ENCODE measurements at regions not wholly inside any gene's neighbourhood (a gene's known extent, or its start where the extent isn't known, plus 50 kb on each side); places are given as distances from the start of the nearest gene placed in this dataset.

DNA sequence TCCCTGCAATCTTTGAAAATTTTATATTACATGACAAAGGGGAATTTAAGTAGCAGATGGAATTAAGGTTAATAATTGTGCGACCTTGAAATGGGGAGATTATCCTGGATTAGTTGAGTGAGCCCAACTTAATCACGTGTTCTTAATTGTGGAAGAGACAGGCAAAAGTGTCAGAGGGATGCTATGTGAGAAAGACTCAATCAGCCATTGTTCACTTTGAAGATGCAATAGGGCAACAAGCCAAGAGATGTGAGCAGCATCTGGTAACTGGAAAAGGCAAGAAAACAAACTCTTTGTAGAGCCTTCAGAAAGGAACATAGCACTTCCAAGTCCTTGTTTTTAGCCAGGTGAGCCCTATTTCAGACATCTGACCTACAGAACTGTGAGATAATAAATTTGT, 247.7 kb downstream of the SLITRK1 start (continued):
- TF ChIP-seq, protein P1, sequence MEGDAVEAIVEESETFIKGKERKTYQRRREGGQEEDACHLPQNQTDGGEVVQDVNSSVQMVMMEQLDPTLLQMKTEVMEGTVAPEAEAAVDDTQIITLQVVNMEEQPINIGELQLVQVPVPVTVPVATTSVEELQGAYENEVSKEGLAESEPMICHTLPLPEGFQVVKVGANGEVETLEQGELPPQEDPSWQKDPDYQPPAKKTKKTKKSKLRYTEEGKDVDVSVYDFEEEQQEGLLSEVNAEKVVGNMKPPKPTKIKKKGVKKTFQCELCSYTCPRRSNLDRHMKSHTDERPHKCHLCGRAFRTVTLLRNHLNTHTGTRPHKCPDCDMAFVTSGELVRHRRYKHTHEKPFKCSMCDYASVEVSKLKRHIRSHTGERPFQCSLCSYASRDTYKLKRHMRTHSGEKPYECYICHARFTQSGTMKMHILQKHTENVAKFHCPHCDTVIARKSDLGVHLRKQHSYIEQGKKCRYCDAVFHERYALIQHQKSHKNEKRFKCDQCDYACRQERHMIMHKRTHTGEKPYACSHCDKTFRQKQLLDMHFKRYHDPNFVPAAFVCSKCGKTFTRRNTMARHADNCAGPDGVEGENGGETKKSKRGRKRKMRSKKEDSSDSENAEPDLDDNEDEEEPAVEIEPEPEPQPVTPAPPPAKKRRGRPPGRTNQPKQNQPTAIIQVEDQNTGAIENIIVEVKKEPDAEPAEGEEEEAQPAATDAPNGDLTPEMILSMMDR (conservative IDR thresholded peaks at IDR 0.05; ENCODE audit: low read depth in 2 of 2): no peak

GRCh38 chr13:83633746-83634145, 248.5 kb downstream of the SLITRK1 start:
- Mint-ChIP-seq H3K27me3 (ENCODE audit: insufficient read depth, low read depth, poor library complexity) (peaks cover 1% of the 10 kb centered on the region), H3K4me3 (no peak overlapping the region), H3K36me3 (ENCODE audit: low read depth) (peaks cover 3% of the 10 kb centered on the region; the same call in 1 of the 3 replicates), H3K27ac (no peak overlapping the region), H3K4me1 (peaks cover 11% of the 10 kb centered on the region; the same call in 2 of the 3 replicates), H3K9me3 (peaks cover 4% of the 10 kb centered on the region; the same call in 1 of the 3 replicates)
- no peaks in the 10 kb centered on the region for H3K36me3 ChIP-seq (ENCODE audit: insufficient read depth)
- H3K27me3 ChIP-seq (ENCODE audit: insufficient read depth): no peaks in the 10 kb centered on the region
- no peaks in the 10 kb centered on the region for H3K4me1 ChIP-seq (ENCODE audit: insufficient read depth)
- H3K27ac ChIP-seq (ENCODE audit: low read depth): no peak overlapping the region
- no peaks in the 10 kb centered on the region for H4K20me1 ChIP-seq (replicated peaks; ENCODE audit: insufficient read depth)
- no peak overlapping the region for H3K4me3 ChIP-seq
- no peak overlapping the region for H3K4me2 ChIP-seq
- H3K9me2 ChIP-seq (ENCODE audit: insufficient read depth): no peaks in the 10 kb centered on the region
- no peaks in the 10 kb centered on the region for H3K79me2 ChIP-seq (replicated peaks; ENCODE audit: insufficient read depth)
- no peak for DNase-seq (ENCODE audit: low spot score)
- TF ChIP-seq EZH2 (IDR thresholded peaks at IDR 0.05; ENCODE audit: low read depth, unreplicated experiment) (no peak), ZNF114 (CRISPR knock-in tag; IDR thresholded peaks at IDR 0.05) (no peak), EZH2phosphoT487 (IDR thresholded peaks at IDR 0.05; ENCODE audit: unreplicated experiment) (no peak), NANOG (IDR thresholded peaks at IDR 0.05; ENCODE audit: borderline replicate concordance) (no peak), ZNF331 (CRISPR knock-in tag; IDR thresholded peaks at IDR 0.05; ENCODE audit: low read depth) (no peak), JUNB (IDR thresholded peaks at IDR 0.05; ENCODE audit: unreplicated experiment) (no peak)
- TF ChIP-seq, protein P2, sequence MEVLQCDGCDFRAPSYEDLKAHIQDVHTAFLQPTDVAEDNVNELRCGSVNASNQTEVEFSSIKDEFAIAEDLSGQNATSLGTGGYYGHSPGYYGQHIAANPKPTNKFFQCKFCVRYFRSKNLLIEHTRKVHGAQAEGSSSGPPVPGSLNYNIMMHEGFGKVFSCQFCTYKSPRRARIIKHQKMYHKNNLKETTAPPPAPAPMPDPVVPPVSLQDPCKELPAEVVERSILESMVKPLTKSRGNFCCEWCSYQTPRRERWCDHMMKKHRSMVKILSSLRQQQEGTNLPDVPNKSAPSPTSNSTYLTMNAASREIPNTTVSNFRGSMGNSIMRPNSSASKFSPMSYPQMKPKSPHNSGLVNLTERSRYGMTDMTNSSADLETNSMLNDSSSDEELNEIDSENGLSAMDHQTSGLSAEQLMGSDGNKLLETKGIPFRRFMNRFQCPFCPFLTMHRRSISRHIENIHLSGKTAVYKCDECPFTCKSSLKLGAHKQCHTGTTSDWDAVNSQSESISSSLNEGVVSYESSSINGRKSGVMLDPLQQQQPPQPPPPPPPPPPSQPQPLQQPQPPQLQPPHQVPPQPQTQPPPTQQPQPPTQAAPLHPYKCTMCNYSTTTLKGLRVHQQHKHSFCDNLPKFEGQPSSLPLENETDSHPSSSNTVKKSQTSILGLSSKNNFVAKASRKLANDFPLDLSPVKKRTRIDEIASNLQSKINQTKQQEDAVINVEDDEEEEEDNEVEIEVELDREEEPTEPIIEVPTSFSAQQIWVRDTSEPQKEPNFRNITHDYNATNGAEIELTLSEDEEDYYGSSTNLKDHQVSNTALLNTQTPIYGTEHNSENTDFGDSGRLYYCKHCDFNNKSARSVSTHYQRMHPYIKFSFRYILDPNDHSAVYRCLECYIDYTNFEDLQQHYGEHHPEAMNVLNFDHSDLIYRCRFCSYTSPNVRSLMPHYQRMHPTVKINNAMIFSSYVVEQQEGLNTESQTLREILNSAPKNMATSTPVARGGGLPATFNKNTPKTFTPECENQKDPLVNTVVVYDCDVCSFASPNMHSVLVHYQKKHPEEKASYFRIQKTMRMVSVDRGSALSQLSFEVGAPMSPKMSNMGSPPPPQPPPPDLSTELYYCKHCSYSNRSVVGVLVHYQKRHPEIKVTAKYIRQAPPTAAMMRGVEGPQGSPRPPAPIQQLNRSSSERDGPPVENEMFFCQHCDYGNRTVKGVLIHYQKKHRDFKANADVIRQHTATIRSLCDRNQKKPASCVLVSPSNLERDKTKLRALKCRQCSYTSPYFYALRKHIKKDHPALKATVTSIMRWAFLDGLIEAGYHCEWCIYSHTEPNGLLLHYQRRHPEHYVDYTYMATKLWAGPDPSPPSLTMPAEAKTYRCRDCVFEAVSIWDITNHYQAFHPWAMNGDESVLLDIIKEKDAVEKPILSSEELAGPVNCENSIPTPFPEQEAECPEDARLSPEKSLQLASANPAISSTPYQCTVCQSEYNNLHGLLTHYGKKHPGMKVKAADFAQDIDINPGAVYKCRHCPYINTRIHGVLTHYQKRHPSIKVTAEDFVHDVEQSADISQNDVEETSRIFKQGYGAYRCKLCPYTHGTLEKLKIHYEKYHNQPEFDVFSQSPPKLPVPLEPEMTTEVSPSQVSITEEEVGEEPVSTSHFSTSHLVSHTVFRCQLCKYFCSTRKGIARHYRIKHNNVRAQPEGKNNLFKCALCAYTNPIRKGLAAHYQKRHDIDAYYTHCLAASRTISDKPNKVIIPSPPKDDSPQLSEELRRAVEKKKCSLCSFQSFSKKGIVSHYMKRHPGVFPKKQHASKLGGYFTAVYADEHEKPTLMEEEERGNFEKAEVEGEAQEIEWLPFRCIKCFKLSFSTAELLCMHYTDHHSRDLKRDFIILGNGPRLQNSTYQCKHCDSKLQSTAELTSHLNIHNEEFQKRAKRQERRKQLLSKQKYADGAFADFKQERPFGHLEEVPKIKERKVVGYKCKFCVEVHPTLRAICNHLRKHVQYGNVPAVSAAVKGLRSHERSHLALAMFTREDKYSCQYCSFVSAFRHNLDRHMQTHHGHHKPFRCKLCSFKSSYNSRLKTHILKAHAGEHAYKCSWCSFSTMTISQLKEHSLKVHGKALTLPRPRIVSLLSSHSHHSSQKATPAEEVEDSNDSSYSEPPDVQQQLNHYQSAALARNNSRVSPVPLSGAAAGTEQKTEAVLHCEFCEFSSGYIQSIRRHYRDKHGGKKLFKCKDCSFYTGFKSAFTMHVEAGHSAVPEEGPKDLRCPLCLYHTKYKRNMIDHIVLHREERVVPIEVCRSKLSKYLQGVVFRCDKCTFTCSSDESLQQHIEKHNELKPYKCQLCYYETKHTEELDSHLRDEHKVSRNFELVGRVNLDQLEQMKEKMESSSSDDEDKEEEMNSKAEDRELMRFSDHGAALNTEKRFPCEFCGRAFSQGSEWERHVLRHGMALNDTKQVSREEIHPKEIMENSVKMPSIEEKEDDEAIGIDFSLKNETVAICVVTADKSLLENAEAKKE (CRISPR knock-in tag; IDR thresholded peaks at IDR 0.05): no peak
- ATAC-seq: no peak
- no peak overlapping the region for H2AFZ ChIP-seq
- H3F3A ChIP-seq (replicated peaks; ENCODE audit: low read depth): no peaks in the 10 kb centered on the region
